Neural progenitor cell (in vitro differentiated cells): ENCODE measurements at regions not wholly inside any gene's neighbourhood (a gene's known extent, or its start where the extent isn't known, plus 50 kb on each side); places are given as distances from the start of the nearest gene placed in this dataset.

Experiments
- DNase-seq: peaks from one replicate; pipeline ENCODE4 v3.0.0-alpha.2; 2016; ENCODE audit warnings: low spot score
- H2AFZ ChIP-seq: fragments of 200-600 bp; sonication (generic); replicated peaks from 2 replicates; pipeline ENCODE4 v1.6.1; 2016; ENCODE audit warnings: antibody characterized with exemption
- H3F3A ChIP-seq: fragments of 200-600 bp; sonication (generic); 2 replicates; pipeline ENCODE4 v1.6.1; 2016; ENCODE audit warnings: antibody characterized with exemption, low read depth
- H3K27ac ChIP-seq: fragments of 200-600 bp; sonication (generic); 2 replicates; pipeline ENCODE4 v1.5.1; 2016; ENCODE audit warnings: mild to moderate bottlenecking
- H3K27me3 ChIP-seq: fragments of 200-600 bp; sonication (generic); 2 replicates; pipeline ENCODE4 v1.6.1; 2016; ENCODE audit warnings: mild to moderate bottlenecking, moderate library complexity
- H3K36me3 ChIP-seq: fragments of 200-600 bp; sonication (generic); 2 replicates; pipeline ENCODE4 v1.5.1; 2016
- H3K4me1 ChIP-seq: fragments of 200-600 bp; sonication (generic); 2 replicates; pipeline ENCODE4 v1.6.1; 2016; ENCODE audit warnings: mixed run types
- H3K4me2 ChIP-seq: fragments of 200-600 bp; sonication (generic); 2 replicates; pipeline ENCODE4 v1.6.1; 2016
- H3K4me3 ChIP-seq: fragments of 200-600 bp; sonication (generic); 2 replicates; pipeline ENCODE4 v1.5.1; 2016
- H3K79me2 ChIP-seq: fragments of 200-600 bp; sonication (generic); 2 replicates; pipeline ENCODE4 v1.6.1; 2016; ENCODE audit warnings: low read depth
- H3K9ac ChIP-seq: fragments of 200-600 bp; sonication (generic); 2 replicates; pipeline ENCODE4 v1.6.1; 2016
- H3K9me3 ChIP-seq: fragments of 200-600 bp; sonication (generic); 2 replicates; pipeline ENCODE4 v1.5.1; 2016; ENCODE audit warnings: low read depth
- H4K20me1 ChIP-seq: fragments of 200-600 bp; sonication (generic); 2 replicates; pipeline ENCODE4 v1.6.1; 2016; ENCODE audit warnings: low read depth
- H3K27ac Mint-ChIP-seq: 3 replicates; pipeline ENCODE4 v1.8.0; 2021; ENCODE audit warnings: mixed read lengths
- H3K27me3 Mint-ChIP-seq: 2 replicates; pipeline ENCODE4 v1.8.0; 2022; ENCODE audit warnings: low read depth, mild to moderate bottlenecking, inconsistent platforms, moderate library complexity, mixed read lengths; ENCODE audit not compliant: insufficient read depth
- H3K36me3 Mint-ChIP-seq: 3 replicates; pipeline ENCODE4 v1.8.0; 2021; ENCODE audit warnings: mixed read lengths
- H3K4me1 Mint-ChIP-seq: 3 replicates; pipeline ENCODE4 v1.8.0; 2021; ENCODE audit warnings: mixed read lengths
- H3K4me3 Mint-ChIP-seq: 3 replicates; pipeline ENCODE4 v1.8.0; 2021; ENCODE audit warnings: mild to moderate bottlenecking, moderate library complexity, mixed read lengths
- H3K9me3 Mint-ChIP-seq: 3 replicates; pipeline ENCODE4 v1.8.0; 2020; ENCODE audit warnings: mixed read lengths
- EZH2 ChIP-seq: fragments of 200-600 bp; sonication (generic); IDR thresholded peaks from 2 replicates; pipeline ENCODE4 v1.6.1; 2017; ENCODE audit warnings: antibody characterized with exemption, mild to moderate bottlenecking, moderate library complexity
- EZH2phosphoT487 ChIP-seq: fragments of 200-600 bp; sonication (generic); IDR thresholded peaks from 2 replicates; pipeline ENCODE4 v1.6.1; 2017; ENCODE audit warnings: antibody characterized with exemption
- TF ChIP-seq, protein P1 (sequence below): fragments of 200-600 bp; sonication (generic); IDR thresholded peaks from 2 replicates; pipeline ENCODE4 v1.5.1; 2017; ENCODE audit warnings: antibody characterized with exemption, mild to moderate bottlenecking

DNA sequence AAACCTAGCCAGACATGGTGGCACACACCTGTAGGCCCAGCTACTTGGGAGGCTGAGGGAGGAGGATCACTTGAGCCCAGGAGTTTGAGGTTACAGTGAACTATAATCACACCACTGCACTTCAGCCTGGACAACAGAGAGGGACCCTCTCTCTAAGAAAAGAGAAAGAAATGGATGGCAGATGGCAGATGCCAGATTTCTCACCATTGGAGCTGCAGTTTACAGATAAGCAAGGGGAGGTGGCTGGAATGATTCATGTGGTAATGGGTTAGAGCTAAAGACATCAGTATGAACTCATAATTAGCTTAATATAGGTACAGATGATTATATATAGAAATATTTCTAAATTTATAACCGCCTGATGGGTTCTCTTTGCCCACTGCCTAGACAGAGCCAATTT is 80.1 kb upstream of the IPO5 start:
- TF ChIP-seq EZH2phosphoT487 (no peak), EZH2 (no peak)
- TF ChIP-seq, protein P1, sequence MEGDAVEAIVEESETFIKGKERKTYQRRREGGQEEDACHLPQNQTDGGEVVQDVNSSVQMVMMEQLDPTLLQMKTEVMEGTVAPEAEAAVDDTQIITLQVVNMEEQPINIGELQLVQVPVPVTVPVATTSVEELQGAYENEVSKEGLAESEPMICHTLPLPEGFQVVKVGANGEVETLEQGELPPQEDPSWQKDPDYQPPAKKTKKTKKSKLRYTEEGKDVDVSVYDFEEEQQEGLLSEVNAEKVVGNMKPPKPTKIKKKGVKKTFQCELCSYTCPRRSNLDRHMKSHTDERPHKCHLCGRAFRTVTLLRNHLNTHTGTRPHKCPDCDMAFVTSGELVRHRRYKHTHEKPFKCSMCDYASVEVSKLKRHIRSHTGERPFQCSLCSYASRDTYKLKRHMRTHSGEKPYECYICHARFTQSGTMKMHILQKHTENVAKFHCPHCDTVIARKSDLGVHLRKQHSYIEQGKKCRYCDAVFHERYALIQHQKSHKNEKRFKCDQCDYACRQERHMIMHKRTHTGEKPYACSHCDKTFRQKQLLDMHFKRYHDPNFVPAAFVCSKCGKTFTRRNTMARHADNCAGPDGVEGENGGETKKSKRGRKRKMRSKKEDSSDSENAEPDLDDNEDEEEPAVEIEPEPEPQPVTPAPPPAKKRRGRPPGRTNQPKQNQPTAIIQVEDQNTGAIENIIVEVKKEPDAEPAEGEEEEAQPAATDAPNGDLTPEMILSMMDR: no peak
- Mint-ChIP-seq H3K4me3 (no peak overlapping the region), H3K4me1 (peaks cover 3% of the 10 kb centered on the region), H3K36me3 (no peaks in the 10 kb centered on the region), H3K27me3 (no peaks in the 10 kb centered on the region), H3K27ac (no peak overlapping the region), H3K9me3 (peaks cover 7% of the 10 kb centered on the region)
- no peak overlapping the region for H2AFZ ChIP-seq
- H3K79me2 ChIP-seq: no peaks in the 10 kb centered on the region
- H3K27me3 ChIP-seq: no peaks in the 10 kb centered on the region
- DNase-seq: no peak
- no peak overlapping the region for H3K9ac ChIP-seq
- no peaks in the 10 kb centered on the region for H4K20me1 ChIP-seq
- no peak overlapping the region for H3K4me2 ChIP-seq
- no peaks in the 10 kb centered on the region for H3K9me3 ChIP-seq
- no peaks in the 10 kb centered on the region for H3F3A ChIP-seq
- H3K36me3 ChIP-seq: no peaks in the 10 kb centered on the region
- no peaks in the 10 kb centered on the region for H3K4me1 ChIP-seq
- H3K4me3 ChIP-seq: no peak overlapping the region
- H3K27ac ChIP-seq: no peak overlapping the region

DNA sequence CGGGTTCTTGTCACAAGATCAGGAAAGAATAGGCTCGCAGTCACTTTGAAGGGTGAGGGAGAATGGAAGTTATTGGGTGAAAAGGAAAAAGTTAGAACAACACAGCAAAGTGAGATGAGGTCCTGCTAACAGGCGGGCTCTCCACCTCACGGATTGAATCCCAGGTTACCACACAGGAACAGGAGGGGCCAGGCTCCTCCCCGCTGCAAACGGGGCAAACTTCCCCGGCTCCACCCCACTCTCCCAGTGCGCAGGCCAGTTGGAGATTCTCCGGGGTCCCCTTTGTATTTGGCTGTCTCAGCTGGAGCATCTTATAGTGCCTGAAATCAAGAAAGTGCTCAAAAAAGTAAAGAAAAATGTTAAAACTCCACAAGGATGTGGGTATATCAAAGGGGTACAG is 78.3 kb upstream of the IPO5 start:
- peaks cover 11% of the 10 kb centered on the region for H3K4me1 Mint-ChIP-seq
- H3K36me3 Mint-ChIP-seq: no peaks in the 10 kb centered on the region
- Histone ChIP-seq H3K27ac (no peak overlapping the region), H3K36me3 (no peaks in the 10 kb centered on the region), H3K79me2 (no peaks in the 10 kb centered on the region), H2AFZ (peak overlapping the region; percentile 64), H3K4me2 (no peak overlapping the region), H3K4me1 (peaks cover 7% of the 10 kb centered on the region), H3K4me3 (no peak overlapping the region), H3K9ac (no peak overlapping the region), H3K9me3 (no peaks in the 10 kb centered on the region), H4K20me1 (no peaks in the 10 kb centered on the region), H3K27me3 (no peaks in the 10 kb centered on the region), H3F3A (no peaks in the 10 kb centered on the region)
- TF ChIP-seq EZH2phosphoT487 (no peak), EZH2 (no peak)
- TF ChIP-seq, protein P1: no peak
- DNase-seq: no peak
- H3K4me3 Mint-ChIP-seq: no peak overlapping the region
- H3K27ac Mint-ChIP-seq: no peak overlapping the region
- H3K27me3 Mint-ChIP-seq: no peaks in the 10 kb centered on the region
- H3K9me3 Mint-ChIP-seq: no peaks in the 10 kb centered on the region

GRCh38 chr13:97875911-97876310 is 77.6 kb upstream of the IPO5 start:
- Mint-ChIP-seq H3K27ac (peak overlapping the region; percentile 26), H3K27me3 (no peaks in the 10 kb centered on the region), H3K4me3 (no peak overlapping the region), H3K9me3 (no peaks in the 10 kb centered on the region), H3K4me1 (peaks cover 14% of the 10 kb centered on the region), H3K36me3 (no peaks in the 10 kb centered on the region)
- TF ChIP-seq EZH2 (no peak), EZH2phosphoT487 (no peak)
- TF ChIP-seq, protein P1: no peak
- H3K27ac ChIP-seq: no peak overlapping the region
- H3K36me3 ChIP-seq: no peaks in the 10 kb centered on the region
- H2AFZ ChIP-seq: no peak overlapping the region
- H3K4me3 ChIP-seq: no peak overlapping the region
- no peaks in the 10 kb centered on the region for H3K27me3 ChIP-seq
- DNase-seq: no peak
- H4K20me1 ChIP-seq: no peaks in the 10 kb centered on the region
- H3K4me2 ChIP-seq: no peak overlapping the region
- no peaks in the 10 kb centered on the region for H3F3A ChIP-seq
- no peaks in the 10 kb centered on the region for H3K79me2 ChIP-seq
- H3K9me3 ChIP-seq: no peaks in the 10 kb centered on the region
- H3K9ac ChIP-seq: no peak overlapping the region
- peaks cover 7% of the 10 kb centered on the region for H3K4me1 ChIP-seq
